ENCODE measurements at regions not wholly inside any gene's neighbourhood (a gene's known extent, or its start where the extent isn't known, plus 50 kb on each side); places are given as distances from the start of the nearest gene placed in this dataset.
"Not testable (repeated sequence)": the region's sequence is repeated elsewhere in the genome, so short reads cannot be mapped to it uniquely, and the experiment has no call there.

DNA sequence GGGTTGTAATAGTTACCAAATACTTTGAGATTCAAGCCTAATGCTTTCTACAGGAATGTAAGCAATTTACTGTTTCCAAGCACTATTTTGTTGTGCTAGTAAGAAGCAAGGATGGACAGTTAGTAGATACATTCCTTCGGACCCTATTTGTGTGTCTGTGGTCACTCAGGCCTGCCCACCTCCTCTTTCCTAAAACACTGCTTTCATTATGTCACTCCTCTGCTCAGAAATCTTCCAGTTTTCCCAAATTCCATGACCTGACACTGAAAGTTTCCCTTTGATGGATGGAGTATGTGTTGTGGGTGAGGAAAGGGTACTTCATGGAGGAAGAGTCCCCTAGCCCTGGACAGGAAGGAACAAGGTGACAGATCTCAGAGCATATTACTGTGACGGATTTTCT is 141.1 kb downstream of the DISP1 start:
- no peak for DNase-seq

DNA sequence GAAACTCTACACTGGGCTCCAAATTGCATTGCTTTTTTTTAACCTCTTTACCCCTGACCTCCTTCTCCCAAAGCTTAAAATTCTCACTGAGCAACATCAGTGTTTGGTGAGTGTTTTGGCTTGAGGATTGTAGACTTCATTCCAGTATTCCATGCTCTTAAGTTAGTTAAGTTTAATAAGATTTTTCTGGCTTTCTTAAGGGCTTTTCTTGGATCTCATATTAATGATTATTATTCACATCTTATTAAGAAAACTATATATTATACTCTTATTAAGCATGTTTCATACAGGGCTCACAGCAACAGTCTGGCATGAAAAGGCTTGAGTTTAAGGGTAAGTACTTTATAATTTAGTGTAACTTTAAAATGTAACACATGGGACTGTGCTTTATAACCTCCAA is 141.8 kb downstream of the DISP1 start:
- no peak for DNase-seq

DNA sequence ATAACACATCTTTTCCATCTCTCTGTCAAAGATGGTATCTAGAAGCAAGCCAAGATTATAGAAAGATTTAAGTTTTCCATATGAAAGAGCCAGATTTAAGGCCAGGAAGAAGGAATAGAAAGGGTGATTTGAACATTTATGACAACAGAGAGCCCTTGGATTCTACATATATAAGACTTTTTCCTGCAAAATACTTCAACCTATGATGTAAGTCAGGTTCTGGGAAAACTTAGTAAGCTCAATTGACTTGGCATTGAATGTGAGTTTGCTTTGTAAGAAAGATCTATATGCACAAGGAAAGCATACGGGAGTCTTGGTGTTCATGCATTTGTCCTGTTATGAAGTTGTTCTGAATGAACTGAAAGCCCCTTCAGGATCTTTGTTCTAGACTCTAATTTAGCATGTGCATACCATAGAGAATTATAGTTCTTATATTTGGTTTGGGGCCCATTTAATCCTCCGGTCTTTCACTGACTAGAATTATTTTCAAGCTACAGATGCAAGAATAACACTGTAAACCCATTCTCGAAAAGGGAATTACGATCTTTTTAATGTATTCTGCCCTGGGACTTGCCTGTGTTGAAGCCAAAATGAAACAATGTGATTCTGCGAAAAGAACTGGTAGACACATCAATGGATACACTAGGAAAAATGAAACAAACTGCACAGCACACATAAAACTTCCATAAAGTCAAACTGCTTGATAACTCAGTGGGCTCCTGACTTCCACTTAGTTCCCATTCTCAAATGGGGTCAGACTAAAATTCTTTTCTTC is 152.8 kb downstream of the DISP1 start:
- no peak for DNase-seq

DNA sequence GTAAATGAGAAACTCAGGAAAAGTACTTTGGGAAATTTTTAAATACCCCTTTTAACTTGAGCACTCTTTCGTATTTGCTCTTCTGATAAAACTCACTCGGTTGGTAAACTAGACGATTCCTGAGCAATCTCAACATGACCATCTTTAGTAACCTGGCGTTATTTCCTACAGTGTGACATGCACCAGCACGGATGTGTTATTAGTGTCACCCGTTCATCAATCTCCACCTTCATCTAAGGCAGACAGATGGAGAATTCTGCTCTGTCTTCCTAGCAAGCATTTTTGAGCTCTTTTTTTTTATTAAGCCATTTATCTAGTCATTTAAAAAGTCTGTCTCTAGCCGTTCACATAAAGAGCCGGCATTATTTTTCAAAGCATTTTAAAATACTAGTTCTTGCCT is 155.2 kb downstream of the DISP1 start:
- no peak for DNase-seq

DNA sequence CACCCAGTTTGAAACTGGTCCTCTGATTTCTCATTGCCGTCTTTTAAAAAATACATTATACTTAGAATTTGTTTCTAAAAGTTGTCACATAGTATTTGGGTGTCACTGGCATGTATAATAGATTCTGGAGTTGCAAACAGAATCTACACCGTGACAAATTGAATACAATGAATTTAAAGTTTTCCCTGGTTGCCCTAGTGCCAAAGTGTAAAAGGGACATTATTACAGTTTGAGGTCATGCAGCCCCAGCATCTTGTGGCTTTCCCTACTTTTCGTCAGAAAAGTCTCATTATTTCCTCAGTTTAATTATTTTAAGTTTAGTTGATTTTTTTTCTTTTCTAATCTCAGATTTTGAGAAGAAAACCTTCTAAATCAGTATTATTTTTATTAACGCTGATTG is 155.9 kb downstream of the DISP1 start:
- no peak for DNase-seq

DNA sequence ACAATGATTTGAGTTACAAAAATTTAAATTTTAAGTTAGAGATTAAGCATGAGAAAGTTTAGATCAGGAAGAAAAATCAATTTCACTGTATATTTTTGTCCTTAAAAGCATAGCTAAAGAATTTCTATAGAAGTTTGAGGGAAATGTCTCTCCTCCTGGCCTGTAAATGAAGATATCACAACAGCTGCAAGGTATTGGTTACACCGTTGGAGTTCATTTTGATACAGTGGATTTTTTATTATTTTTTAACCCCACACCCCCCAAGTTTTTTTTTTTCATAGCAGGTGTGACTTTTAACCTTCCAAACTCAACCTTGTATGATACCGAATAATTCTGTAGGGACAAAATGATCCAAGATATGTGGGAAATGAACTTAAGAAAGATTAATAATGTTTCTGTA is 156.3 kb downstream of the DISP1 start:
- no peak for DNase-seq

DNA sequence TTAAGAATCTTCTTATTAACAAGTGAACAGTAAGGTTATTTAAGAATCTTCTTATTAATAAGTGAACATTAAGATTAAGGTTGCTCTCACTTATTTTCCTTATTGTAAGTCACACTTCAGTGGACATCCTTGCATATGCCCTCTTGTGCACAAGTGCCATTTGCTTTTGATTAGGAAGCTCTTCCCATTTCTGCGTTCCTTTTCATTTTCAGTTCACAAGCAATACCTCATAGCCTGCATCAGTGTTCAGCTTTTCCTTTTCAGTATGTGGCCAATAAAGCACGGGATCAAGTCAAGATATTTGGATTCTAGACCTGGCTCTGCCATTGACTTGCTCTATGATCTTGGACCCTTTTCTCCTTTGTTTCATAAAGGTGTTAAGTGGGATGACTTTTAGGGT is 158.7 kb downstream of the DISP1 start:
- DNase-seq = no peak

DNA sequence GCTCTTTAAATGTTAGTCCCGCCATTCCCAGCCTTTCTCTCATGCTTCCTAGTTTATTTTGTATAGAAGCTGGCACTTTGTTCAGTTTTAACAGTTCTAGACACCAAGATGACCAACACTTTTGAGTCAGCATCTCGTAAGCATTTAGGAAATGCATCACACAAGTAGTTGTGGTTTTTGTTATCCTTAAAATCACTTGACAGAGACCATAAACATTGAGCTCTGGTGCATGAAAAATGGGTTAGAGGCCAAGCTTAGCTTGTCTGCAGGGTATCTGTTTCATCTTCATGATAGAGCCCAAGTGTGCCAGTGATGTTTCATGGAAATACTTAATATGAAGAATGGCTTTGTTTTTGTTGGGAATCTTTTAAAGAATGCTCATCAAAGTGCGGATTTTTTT is 159.7 kb downstream of the DISP1 start:
- DNase-seq = no peak

DNA sequence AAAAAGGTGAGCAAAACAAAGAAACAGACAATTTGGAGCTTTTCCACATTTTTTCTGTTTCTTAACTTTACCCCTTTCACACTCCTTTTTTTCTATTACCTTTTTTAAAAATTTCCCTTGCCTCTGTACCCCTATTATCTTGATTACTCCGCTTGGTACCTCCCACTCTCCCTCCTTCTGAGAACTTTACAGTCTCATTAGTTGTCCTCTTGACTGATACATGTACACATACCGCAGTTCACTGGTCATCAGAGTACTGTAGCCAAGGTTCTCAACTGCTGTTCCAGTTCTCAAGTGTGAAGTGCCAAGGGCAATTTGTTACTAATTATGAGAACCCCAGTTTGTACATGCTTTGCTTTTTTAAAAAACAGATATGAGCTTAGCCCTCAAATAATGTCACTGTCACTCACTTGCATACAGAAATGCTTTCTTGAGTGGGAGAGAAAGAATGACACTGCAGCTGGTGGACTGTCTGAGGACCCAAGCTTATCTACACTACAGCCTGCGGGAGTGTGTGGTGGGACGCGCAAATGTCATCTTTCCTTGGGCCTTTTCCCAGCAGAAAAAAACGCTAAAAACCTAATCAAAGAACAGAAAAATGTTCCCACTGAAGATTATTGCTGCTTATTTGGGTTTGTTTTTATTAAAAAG is 160.8 kb downstream of the DISP1 start:
- no peak for DNase-seq

DNA sequence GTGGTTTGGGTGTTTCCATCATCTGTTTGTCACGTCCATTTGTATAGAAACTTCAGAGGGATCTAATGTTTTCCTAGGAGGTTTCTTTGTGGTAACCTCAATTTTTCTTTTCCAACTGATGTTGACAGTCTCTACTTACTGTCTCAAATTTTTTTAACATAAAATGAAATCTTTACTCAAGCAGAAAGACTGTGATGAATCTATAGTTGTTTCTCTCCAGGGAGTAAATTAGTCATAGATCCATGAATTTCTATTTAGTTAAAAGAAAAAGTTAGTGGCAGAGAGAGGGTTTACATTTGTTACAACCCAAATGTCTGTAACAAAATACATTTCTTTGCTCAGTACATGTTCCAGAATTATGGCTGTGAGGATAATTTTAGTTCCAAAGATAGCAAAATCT is 161.6 kb downstream of the DISP1 start:
- no peak for DNase-seq

DNA sequence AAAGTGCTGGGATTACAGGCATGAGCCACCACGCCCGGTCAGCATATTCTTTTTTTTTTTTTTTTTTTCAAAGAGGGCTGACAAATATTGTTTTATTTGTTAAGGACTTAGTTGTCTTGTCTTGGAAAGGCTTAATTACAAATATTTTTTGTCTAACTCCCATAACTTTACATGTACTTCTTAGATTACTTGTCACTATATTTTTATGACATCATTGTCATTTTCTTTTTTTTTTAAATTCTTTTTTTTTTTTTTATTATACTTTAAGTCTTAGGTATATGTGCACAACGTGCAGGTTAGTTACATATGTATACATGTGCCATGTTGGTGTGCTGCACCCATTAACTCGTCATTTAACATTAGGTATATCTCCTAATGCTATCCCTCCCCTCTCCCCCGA is 162.5 kb downstream of the DISP1 start:
- not testable (repeated sequence) for DNase-seq

DNA sequence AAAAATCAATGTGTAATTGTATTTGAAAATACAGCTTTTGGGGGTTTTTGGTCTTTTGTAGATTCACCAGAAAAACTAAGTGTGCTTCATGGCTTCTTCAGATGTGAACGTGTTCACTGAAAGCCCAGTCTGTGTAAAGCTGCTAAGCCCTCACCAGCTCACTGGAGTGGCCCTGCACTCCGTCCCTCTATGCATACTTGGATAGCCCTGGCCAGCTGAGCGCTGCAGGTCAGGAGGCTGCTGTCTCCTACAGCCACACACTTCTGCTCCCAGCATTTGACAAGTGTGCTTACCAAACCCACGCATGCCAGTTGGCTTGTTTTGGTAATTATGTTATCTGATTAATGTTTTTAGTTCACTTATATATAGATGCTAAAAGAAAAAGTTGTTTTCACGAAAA is 163.5 kb downstream of the TLR5 start:
- DNase-seq = no peak

DNA sequence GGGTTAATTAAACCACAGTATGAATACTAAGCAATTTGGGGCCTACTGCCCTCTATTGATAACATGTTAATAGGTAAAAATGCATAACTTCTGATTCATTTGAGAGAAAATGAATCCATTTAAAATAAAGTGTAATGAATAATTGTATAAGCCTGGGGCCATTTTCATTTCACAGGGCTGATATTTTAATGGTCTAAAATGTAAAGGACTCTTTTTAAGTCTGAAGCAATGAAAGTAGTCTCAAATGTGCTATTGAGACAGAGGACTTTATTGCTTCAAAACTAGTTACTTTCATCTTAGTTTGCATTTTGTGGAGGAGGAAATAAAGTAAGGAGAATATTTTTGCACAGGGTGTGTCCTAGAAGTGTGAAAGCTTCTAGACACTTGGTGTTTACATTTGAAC is 155.4 kb downstream of the TLR5 start:
- DNase-seq = no peak

DNA sequence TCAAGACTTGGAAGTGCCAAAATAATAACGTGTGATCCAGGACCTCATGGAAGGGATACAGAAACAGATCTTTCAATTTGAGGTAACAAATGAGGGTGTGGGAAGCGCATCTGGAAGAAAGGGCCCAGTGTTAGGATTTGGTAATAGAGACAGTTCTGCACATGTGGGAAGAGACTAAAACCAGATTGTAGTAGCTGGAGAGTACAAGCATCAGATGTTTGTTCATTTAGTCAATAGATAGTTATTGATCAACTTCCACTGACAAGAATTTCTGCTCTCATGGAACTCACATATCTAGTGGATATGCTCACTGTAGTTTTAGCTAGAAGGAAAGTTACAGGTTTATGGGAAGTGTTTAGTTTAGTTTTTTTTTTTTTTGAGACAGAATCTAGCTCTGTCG is 153.6 kb downstream of the TLR5 start:
- DNase-seq = no peak

DNA sequence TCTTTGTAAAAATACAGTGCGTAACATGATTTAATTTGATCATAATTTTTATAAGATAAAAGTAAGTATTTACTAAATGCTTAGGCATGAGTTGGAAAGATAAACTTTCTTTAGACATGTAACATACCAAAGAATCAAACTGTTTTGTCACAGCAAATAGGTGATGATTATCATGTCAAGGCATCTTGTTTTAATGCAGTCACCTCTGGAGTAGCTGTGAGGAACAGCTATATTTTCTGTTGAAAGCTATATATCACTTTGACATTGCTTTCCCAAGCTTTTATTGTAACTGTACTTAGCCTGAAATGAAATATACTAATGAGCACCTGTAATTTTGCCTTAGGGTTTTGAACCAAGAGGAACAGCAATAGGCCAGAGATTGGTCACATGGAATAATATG is 151.9 kb downstream of the TLR5 start:
- no peak for DNase-seq

DNA sequence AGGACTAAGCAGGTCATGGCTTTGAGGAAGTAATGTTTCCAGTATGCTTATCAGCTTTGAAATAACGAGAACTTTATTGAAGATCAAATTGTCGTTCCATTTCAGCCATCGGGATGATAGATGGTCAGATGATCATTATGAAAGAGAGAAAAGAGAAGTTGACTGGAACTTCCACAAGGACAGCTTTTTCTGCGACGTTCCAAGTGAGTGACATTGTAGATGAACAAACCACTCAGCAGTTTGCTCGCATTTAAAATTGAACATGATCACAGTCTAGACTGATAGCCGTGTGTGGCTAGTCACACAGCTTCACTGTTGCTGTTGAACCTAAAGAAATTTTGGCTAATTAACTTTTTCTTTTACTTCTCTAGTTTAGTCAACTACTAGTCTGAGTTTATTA is 151.1 kb downstream of the TLR5 start:
- no peak for DNase-seq

DNA sequence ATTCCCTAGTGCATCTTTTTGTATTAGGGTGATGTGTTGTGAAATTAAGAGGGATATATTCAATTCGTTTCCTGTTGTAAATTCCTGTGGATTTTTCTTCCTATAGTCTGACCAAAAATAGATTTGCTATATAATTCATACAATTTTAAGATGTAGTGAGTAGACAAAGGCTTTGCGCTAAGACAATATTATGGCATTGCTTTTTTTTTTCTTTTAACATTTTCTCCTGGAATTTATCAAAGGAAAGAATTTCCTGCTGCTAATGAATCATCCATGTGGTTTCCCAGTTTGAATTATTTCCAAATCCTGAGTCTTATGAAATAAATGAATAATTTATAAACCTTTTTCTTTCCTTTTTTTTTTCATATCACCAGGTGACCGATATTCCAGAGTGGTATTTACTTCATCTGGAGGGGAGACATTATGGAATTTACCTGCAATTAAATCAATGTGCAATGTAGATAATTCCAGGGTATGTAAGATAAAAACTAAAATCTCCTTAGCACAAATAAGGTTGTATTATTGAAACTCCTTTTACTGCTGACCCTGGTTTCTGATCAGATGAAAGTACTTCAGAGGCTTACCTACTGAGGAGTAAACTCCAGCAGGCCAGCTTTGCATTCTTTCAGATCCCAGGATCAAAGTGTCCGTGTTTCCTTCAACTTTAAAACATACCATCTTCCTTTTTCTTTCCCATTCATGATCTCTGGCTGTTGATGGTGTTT is 148.4 kb downstream of the TLR5 start:
- DNase-seq = no peak

DNA sequence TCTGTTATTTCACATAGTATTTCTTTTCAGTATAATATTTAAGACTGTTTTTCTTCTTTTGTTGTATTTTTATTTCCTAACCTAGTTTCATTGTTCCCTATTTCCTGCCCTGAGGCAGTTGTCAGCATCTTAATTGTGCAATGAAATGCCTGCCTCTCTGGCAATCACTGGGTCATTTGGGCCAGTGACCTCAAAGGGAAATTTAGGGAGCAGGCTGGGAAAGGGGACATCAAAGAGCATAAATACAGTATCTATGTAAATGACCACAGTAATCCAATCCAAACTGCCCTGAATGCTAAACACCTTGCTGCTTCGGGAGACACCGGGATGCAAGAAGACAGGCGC is 147.8 kb downstream of the TLR5 start:
- no peak for DNase-seq

DNA sequence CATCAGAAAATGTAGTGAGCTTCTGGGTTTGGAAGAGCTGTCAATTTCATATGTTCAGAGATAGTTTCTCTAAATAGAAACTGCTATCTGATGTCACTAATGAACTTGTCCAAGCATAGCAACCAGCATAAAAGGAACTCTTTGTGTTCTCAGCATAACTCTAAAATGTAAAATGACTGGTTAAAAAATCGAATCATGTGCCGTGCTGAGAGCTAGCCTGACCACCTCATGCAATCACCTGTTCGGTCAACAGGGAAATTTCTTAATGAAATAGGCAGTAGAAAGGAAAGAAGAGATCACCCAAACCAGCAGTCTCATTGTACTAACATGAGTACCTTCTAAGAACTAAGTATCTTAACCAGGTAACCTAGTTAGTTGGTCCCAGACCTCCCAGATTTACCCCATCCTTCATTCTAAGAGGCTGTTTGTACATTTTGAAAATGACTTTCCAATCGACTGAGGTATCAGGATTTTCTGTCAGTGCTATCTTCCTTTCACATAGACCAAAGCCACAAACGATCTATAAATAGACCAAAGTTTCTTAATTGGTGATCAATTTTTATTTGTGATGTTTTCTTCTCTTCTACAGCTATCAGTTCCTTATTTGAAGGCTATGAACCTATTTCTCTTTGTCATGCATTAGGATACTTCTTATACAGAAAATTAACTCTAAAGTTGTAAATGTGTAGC is 147.3 kb downstream of the TLR5 start:
- no peak for DNase-seq

DNA sequence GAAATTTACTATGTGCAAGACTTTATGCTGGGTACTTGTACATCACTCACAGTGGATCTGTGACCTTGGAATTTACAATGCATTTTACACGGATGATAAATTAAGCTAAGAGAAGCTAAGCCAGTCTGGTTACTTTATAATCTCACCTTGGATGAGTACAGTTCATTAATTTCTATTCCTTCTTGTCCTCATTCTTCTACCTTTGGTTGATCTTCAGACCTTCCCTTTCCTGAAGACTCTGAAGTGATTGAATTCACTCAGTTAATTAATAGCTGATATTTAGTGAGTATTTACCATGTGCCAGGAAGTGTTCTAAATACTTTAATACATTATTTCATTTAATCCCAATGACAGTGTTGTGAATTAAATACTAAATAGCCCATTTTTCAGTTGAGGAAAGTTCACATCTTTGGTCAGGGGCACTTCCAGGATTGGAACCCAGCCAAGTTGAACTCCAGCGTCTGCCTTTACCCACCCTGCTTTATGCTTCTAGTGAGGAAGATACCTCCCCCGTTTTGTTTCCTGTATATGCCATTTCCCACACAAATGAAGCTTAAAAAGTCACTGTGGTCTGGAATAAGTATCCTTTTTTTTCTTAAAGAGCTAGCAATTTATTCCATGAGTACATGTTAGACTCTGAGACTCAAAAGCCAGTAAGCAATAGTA is 146.6 kb downstream of the TLR5 start:
- DNase-seq = no peak

DNA sequence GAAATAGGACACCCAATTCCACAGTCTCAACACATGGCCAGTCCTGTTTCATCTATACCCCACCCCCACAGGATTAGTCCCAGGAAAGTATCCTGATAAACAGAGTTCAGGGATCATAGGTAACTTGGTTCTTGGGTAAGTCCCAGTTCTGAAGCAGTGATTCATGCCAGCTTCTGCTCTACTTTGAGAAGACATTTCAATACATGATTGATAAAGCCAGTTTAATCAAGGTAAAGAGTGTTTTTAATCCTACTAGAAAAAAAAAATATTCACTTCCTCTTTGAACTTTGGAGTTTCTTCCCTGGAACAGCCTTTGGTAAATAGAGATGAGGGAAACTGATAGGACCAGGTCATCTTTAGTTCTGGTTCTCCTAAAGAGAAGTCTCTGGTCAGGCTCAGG is 142.4 kb downstream of the TLR5 start:
- no peak for DNase-seq

DNA sequence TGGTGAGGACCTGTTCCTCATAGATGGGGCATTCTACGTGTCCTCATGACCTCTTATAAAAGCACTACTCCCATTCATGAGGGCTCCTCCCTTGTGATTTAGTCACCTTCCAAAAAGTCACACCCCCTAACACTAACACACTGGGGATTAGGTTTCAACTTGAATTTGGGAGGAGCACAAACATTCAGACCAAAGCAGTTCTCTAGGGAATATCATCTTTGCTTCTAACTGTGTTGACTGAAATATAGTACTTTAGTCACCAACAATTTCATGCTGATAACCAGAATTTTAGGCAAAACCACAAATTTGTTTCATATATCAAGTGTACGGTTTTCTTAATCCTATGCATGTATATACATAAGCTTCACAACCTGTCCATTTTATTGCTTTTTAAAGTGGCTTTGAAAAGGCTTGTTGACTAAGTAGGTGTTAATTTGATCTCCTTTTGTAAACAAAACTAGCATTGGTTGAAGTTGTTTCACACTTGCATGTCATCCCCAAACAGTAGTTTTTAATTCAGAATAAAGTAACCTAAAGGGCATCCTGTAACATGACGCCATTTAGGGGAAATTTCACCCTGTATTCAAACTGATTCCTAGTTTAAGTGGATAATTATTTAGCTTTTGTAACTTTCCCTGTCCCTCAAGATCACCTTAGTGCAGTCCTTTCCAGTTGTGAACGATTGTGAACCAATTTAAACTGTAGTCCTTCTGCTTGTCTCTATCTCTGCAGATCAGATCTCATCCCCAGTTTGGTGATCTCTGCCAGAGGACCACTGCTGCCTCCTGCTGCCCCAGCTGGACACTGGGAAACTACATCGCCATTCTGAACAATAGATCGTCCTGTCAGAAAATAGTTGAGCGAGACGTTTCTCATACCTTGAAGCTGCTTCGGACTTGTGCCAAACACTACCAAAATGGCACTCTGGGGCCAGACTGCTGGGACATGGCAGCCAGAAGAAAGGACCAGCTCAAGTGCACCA is 141.1 kb downstream of the TLR5 start:
- DNase-seq = no peak

All from left hindlimb (tissue), 1 donor.